ENCODE measurements at regions not wholly inside any gene's neighbourhood (a gene's known extent, or its start where the extent isn't known, plus 50 kb on each side); places are given as distances from the start of the nearest gene placed in this dataset.

- H3K27me3 ChIP-seq: no peaks in the 10 kb centered on the region
- no peaks in the 10 kb centered on the region for H3K36me3 ChIP-seq
- H3K4me1 ChIP-seq: no peaks in the 10 kb centered on the region
- no peak overlapping the region for H3K4me3 ChIP-seq
- no peaks in the 10 kb centered on the region for H3K9me3 ChIP-seq
- 47 to 50% methylated on average over 5 of the region's 5 CpGs for WGBS, 2 donors
- H3K27ac ChIP-seq: no peak overlapping the region
- no peak for TF ChIP-seq CTCF (IDR thresholded peaks at IDR 0.05)
- no peak for TF ChIP-seq POLR2A (IDR thresholded peaks at IDR 0.05)
- TF ChIP-seq EP300 (IDR thresholded peaks at IDR 0.05): no peak
- DNase-seq (ENCODE audit: low spot score in 2 of 2): no peak
These were observed 109.2 kb downstream of the NOL4 start for GRCh38 chr18:34115409-34116081.

GRCh38 chr18:34114996-34115395 lies 109.7 kb downstream of the NOL4 start:
- H3K36me3 ChIP-seq: no peaks in the 10 kb centered on the region
- H3K9me3 ChIP-seq: no peaks in the 10 kb centered on the region
- 78 to 82% methylated on average over 4 of the region's 4 CpGs for WGBS, 2 donors
- no peaks in the 10 kb centered on the region for H3K27me3 ChIP-seq
- TF ChIP-seq CTCF (IDR thresholded peaks at IDR 0.05) (no peak), EP300 (IDR thresholded peaks at IDR 0.05) (no peak), POLR2A (IDR thresholded peaks at IDR 0.05) (no peak)
- DNase-seq (ENCODE audit: low spot score in 2 of 2): no peak
- H3K27ac ChIP-seq: no peak overlapping the region
- H3K4me3 ChIP-seq: no peak overlapping the region
- no peaks in the 10 kb centered on the region for H3K4me1 ChIP-seq

- no peak for TF ChIP-seq CTCF (IDR thresholded peaks at IDR 0.05)
- no peak for TF ChIP-seq POLR2A (IDR thresholded peaks at IDR 0.05)
- no peak for TF ChIP-seq EP300 (IDR thresholded peaks at IDR 0.05)
- Histone ChIP-seq H3K27ac (no peak overlapping the region), H3K36me3 (no peaks in the 10 kb centered on the region), H3K9me3 (peaks cover 0 to 16% (median 2%) of the 10 kb centered on the region in 4 donors), H3K4me1 (no peaks in the 10 kb centered on the region), H3K4me3 (no peak overlapping the region), H3K27me3 (no peaks in the 10 kb centered on the region)
- DNase-seq (ENCODE audit: low spot score in 2 of 2): no peak
These were observed 116.5 kb downstream of the NOL4 start for GRCh38 chr18:34108206-34108605.

GRCh38 chr18:34098109-34098508 lies 126.6 kb downstream of the NOL4 start:
- no peak overlapping the region for H3K4me3 ChIP-seq
- H3K27me3 ChIP-seq: no peaks in the 10 kb centered on the region
- DNase-seq (ENCODE audit: low spot score in 2 of 2): no peak
- 52 to 58% methylated on average over 2 of the region's 2 CpGs for WGBS, 2 donors
- H3K36me3 ChIP-seq: no peaks in the 10 kb centered on the region
- H3K27ac ChIP-seq: no peak overlapping the region
- no peaks in the 10 kb centered on the region for H3K9me3 ChIP-seq
- TF ChIP-seq POLR2A (IDR thresholded peaks at IDR 0.05) (no peak), CTCF (IDR thresholded peaks at IDR 0.05) (no peak), EP300 (IDR thresholded peaks at IDR 0.05) (no peak)
- no peaks in the 10 kb centered on the region for H3K4me1 ChIP-seq

- 37 to 39% methylated on average over 1 of the region's 1 CpG for WGBS, 2 donors
- no peaks in the 10 kb centered on the region for H3K36me3 ChIP-seq
- no peaks in the 10 kb centered on the region for H3K27me3 ChIP-seq
- no peak overlapping the region for H3K4me3 ChIP-seq
- H3K27ac ChIP-seq: no peak overlapping the region
- TF ChIP-seq CTCF (IDR thresholded peaks at IDR 0.05) (no peak), EP300 (IDR thresholded peaks at IDR 0.05) (no peak), POLR2A (IDR thresholded peaks at IDR 0.05) (no peak)
- no peak for DNase-seq (ENCODE audit: low spot score in 2 of 2)
- no peaks in the 10 kb centered on the region for H3K9me3 ChIP-seq
- no peaks in the 10 kb centered on the region for H3K4me1 ChIP-seq
These were observed 127.4 kb downstream of the NOL4 start for GRCh38 chr18:34097312-34097711.

Data from tibial nerve (tissue), 4 donors.